ENCODE measurements at regions not wholly inside any gene's neighbourhood (a gene's known extent, or its start where the extent isn't known, plus 50 kb on each side); places are given as distances from the start of the nearest gene placed in this dataset.

DNA sequence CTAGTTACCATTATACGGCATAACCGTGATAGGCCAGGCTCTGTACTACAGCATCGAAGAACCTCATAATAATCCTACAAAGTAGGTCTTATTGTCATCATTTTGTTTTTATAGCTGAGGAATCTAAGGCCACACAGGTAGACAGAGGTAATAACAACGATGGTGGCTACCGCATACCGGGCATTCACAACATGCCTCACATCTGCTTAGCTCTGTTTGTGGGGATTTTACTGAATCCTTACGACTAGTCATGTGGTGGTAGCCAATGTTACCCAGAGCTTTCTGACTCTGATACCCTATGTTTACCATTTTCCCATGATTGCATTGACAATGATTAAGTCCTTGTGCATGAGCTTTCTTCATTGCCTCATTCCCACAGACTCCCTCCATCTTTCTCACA lies 269.4 kb downstream of the TCF7L2 start:
- no peak for DNase-seq (ENCODE audit: low read depth in 2 of 2)
- H3K4me3 ChIP-seq (replicated peaks in 1 of 2; ENCODE audit: low read depth in 2 of 2, low read length in 2 of 2), result no peak overlapping the region
- TF ChIP-seq, protein P1, sequence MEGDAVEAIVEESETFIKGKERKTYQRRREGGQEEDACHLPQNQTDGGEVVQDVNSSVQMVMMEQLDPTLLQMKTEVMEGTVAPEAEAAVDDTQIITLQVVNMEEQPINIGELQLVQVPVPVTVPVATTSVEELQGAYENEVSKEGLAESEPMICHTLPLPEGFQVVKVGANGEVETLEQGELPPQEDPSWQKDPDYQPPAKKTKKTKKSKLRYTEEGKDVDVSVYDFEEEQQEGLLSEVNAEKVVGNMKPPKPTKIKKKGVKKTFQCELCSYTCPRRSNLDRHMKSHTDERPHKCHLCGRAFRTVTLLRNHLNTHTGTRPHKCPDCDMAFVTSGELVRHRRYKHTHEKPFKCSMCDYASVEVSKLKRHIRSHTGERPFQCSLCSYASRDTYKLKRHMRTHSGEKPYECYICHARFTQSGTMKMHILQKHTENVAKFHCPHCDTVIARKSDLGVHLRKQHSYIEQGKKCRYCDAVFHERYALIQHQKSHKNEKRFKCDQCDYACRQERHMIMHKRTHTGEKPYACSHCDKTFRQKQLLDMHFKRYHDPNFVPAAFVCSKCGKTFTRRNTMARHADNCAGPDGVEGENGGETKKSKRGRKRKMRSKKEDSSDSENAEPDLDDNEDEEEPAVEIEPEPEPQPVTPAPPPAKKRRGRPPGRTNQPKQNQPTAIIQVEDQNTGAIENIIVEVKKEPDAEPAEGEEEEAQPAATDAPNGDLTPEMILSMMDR (IDR thresholded peaks at IDR 0.05; ENCODE audit: low read depth, low read length), result no peak

DNA sequence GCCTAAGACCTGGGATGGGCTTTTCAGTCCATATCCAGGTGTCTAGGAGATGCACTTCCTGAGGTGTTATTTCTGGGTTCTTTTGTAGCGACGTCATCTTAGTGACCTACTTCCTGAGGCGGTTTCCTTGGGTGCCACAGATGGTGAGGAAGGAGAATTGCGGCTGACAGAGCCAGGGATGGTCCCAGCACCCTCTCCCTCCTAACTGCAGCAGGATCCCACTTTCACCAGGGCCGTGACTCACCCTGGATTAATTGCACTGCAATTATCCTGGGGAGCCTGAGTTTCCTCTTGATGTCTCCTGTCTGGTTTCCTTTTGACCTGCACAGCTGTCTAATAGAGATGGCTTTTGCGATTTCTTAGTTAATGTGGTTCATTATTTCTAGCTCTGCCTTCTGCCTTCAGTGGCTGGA lies 271.7 kb downstream of the TCF7L2 start:
- H3K4me3 ChIP-seq (replicated peaks in 1 of 2; ENCODE audit: low read depth in 2 of 2, low read length in 2 of 2), result no peak overlapping the region
- DNase-seq (ENCODE audit: low read depth in 2 of 2), result no peak
- TF ChIP-seq, protein P1 (IDR thresholded peaks at IDR 0.05; ENCODE audit: low read depth, low read length), result no peak

DNA sequence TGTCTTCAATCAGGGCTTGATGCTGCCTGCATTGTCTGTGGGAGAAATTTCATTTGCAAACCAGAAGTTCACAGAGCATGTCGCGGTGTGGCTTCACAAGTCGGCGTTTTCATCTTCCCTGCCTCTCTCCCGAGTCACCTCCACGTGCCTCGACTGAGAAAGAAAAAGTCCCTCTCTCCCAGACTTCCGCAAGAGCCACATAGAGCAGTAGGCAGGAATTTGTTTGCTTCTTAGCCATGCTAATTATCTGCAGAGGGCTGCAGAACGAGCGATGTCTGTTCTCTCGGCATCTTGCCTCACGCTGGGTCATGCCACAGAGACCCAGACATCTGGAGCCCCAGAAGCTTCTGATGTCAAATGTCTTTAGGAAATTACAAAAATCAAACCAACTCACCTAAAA lies 272.2 kb downstream of the TCF7L2 start:
- TF ChIP-seq, protein P1 (IDR thresholded peaks at IDR 0.05; ENCODE audit: low read depth, low read length), result no peak
- no peak overlapping the region for H3K4me3 ChIP-seq (replicated peaks in 1 of 2; ENCODE audit: low read depth in 2 of 2, low read length in 2 of 2)
- DNase-seq (ENCODE audit: low read depth in 2 of 2), result no peak

DNA sequence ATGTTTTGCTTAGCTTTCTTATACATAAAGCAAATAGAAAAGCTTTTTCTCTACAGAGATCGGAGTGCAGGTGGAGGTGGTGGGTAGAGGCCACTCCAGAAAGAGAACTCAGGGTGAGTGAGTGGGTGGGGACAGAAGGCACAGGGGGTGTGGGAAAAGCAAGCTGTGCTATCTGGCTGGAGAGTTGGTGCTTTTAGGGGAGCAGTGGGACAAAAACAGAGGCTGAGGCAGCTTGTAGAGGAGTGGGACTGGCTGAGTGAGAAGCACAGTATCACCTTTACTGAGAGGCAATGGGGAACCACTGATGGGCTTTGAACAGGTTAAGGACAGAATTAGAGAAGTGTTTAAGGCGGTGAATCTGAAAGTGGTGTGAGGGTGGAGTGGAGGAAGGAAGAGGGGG lies 275.3 kb downstream of the TCF7L2 start:
- TF ChIP-seq, protein P1 (IDR thresholded peaks at IDR 0.05; ENCODE audit: low read depth, low read length), result no peak
- no peak for DNase-seq (ENCODE audit: low read depth in 2 of 2)
- no peak overlapping the region for H3K4me3 ChIP-seq (replicated peaks in 1 of 2; ENCODE audit: low read depth in 2 of 2, low read length in 2 of 2)

DNA sequence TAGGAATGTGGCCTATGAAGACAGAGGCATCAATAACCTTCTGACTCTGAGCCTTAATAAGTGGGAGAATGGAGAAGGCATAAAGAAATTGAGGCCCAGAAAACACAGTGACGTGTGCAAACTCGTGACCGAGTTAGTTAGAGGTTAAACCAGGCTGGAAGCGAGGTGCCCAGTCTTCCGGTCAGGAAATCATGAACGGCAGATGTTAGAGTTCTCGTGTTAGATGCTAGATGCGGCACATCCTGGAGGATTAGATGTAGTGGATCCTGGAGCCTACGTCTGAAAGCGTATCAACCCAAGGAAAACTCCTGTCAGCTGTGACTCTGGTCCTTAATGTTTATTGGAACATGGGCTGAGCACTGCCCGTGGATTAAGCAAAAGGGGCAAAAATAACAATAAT lies 275.9 kb downstream of the TCF7L2 start:
- TF ChIP-seq, protein P1 (IDR thresholded peaks at IDR 0.05; ENCODE audit: low read depth, low read length), result no peak
- DNase-seq (ENCODE audit: low read depth in 2 of 2), result no peak
- no peak overlapping the region for H3K4me3 ChIP-seq (replicated peaks in 1 of 2; ENCODE audit: low read depth in 2 of 2, low read length in 2 of 2)

DNA sequence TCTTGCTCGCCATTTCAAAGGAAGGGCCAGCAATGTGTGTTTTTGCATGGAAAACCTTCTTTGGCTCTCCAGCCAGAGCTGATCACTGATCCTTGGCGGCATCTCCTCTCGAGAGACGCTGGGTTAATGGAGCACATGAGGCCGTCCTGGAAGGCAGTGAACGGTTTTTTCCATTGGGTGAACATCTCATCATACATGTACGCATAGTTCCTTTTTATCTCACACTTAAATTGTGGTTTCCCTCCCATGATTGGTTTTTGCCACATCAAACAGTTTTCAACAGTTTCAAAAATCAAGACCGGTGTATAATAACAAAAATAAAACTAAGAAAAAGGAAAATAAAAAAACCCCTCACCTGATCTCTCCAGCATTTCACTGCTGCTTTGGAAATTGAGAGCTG lies 276.4 kb downstream of the TCF7L2 start:
- no peak overlapping the region for H3K4me3 ChIP-seq (replicated peaks in 1 of 2; ENCODE audit: low read depth in 2 of 2, low read length in 2 of 2)
- no peak for DNase-seq (ENCODE audit: low read depth in 2 of 2)
- TF ChIP-seq, protein P1 (IDR thresholded peaks at IDR 0.05; ENCODE audit: low read depth, low read length), result no peak

DNA sequence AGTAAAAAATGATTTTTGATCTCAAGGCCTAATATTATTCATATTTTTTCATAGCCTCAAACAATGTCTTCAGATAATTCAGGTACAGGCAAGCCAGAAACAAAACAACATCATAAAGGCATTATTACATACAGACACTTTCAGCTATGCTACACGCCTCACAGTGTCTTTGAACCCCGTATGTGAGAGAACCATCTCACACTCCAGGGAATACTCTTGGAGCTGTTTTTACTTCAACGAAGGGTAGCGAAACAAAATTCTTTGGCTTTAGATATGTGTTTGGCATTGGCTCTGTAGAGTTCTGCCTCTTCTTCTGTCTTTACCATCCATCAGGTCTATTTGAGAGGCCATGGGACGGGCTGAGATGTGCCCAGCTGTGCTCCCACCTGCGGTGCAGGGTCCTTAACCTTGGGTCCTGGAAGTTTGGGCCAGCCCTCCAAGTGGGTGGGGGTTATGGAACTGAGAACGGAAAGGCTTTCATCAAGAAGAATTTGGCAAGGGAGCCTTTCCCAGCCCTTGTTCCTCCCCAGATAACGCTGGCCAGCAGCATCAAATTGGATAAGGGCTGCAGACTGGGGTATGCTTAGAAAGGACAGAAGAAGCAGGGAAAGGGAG lies 276.9 kb downstream of the TCF7L2 start:
- TF ChIP-seq, protein P1 (IDR thresholded peaks at IDR 0.05; ENCODE audit: low read depth, low read length), result no peak
- DNase-seq (ENCODE audit: low read depth in 2 of 2), result no peak
- H3K4me3 ChIP-seq (replicated peaks in 1 of 2; ENCODE audit: low read depth in 2 of 2, low read length in 2 of 2), result no peak overlapping the region

Data from cardiac fibroblast (primary cell).